ENCODE measurements at regions not wholly inside any gene's neighbourhood (a gene's known extent, or its start where the extent isn't known, plus 50 kb on each side); places are given as distances from the start of the nearest gene placed in this dataset.

GRCh38 chr6:74964871-74965441, 240.9 kb downstream of the COL12A1 start:
- no peak overlapping the region for H3K27ac ChIP-seq
- DNase-seq (ENCODE audit: low spot score): no peak
- ChIA-PET CTCF (interaction anchor here (0.6 to 0.7 kb wide), 2 partner anchors 146 to 768 kb away, joined by 3 read pairs; no protein-coding TSS in a partner anchor), POLR2A (ENCODE audit: low non-redundant PET) (no interaction called here)
- TF ChIP-seq CTCF (conservative IDR thresholded peaks at IDR 0.05; ENCODE audit: low read depth): no peak

DNA sequence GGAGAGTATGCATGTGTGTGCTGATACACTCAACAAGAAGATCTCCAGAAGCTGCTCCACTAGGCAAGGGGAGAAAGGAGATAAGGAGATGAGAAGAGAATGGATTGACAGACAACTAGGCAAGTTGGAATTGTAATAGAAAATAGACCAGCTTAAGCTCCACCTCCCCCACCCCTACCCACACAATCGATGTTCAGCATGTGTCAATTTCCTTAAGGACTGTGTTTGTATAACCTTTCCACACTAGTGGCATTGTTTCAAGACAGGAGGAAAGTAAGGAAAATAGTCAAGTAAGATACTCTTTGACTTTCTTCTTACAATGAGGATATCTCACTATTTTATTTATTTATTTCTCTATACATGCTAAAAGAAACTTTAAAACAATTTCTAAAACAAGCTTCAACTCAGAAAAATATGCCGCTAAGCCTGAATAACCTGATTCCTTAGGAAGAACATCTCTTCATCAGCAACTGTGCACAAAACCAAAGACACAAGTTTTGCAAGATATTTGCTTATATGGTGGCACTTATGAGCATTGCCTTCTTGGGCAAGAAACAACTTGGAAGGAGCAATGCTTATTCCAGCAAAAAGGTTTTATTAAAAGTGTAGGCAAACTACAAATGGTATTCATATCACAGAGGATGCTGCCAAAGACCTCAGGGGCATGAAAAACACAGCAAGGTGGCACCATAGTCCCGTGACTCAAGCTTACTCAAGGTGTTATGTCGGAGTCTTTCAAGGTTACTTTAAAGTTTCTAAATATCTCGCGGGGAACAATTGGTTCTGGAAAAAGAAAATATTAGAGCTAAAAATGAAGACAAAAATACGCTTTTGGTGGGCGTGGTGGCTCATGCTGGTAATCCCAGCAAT, 249.1 kb downstream of the COL12A1 start:
- no peak for DNase-seq (ENCODE audit: low spot score)
- POLR2A ChIA-PET (ENCODE audit: low non-redundant PET): no interaction called here
- H3K27ac ChIP-seq: no peak overlapping the region
- CTCF ChIA-PET: no interaction called here
- no peak for TF ChIP-seq CTCF (conservative IDR thresholded peaks at IDR 0.05; ENCODE audit: low read depth)

- CTCF ChIA-PET: interaction anchor here (0.6 to 0.8 kb wide), 3 partner anchors 18 to 211 kb away, joined by 3 read pairs; no protein-coding TSS in a partner anchor
- H3K27ac ChIP-seq: no peak overlapping the region
- POLR2A ChIA-PET (ENCODE audit: low non-redundant PET): no interaction called here
- no peak for TF ChIP-seq CTCF (conservative IDR thresholded peaks at IDR 0.05; ENCODE audit: low read depth)
- no peak for DNase-seq (ENCODE audit: low spot score)
These were observed 252.1 kb downstream of the COL12A1 start for GRCh38 chr6:74953708-74954107.

DNA sequence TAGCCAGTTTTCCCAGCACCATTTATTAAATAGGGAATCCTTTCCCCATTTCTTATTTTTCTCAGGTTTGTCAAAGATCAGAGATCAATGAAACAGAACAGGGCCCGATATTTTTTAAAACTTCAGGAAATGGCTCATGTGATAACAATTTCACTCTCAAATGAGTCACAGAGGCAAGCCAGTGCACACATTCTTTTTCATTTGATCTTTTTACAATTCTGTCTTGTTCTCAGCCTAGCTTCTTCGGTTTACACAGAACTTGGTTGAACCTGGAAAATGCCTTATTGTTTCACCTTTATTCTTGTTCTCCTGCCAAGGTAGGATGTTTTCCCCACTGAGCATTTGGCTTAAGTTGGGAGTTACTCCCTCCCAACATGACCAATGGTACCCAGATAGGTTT, 258.9 kb downstream of the COL12A1 start:
- TF ChIP-seq CTCF (conservative IDR thresholded peaks at IDR 0.05; ENCODE audit: low read depth): no peak
- ChIA-PET CTCF (no interaction called here), POLR2A (ENCODE audit: low non-redundant PET) (interaction anchor here (0.6 kb wide), 1 partner anchor 1543 kb away, joined by 4 read pairs; no protein-coding TSS in a partner anchor)
- no peak overlapping the region for H3K27ac ChIP-seq
- DNase-seq (ENCODE audit: low spot score): peak; percentile 54

GRCh38 chr6:74942130-74942529, 263.7 kb downstream of the COL12A1 start:
- ChIA-PET POLR2A (ENCODE audit: low non-redundant PET) (no interaction called here), CTCF (interaction anchor here (0.5 to 0.7 kb wide), 2 partner anchors 149 to 222 kb away, joined by 4 read pairs; no protein-coding TSS in a partner anchor)
- DNase-seq (ENCODE audit: low spot score): no peak
- TF ChIP-seq CTCF (conservative IDR thresholded peaks at IDR 0.05; ENCODE audit: low read depth): no peak
- H3K27ac ChIP-seq: no peak overlapping the region

GRCh38 chr6:74941424-74941823, 264.4 kb downstream of the COL12A1 start:
- no peak for DNase-seq (ENCODE audit: low spot score)
- H3K27ac ChIP-seq: no peak overlapping the region
- POLR2A ChIA-PET (ENCODE audit: low non-redundant PET): no interaction called here
- no peak for TF ChIP-seq CTCF (conservative IDR thresholded peaks at IDR 0.05; ENCODE audit: low read depth)
- CTCF ChIA-PET: interaction anchor here (0.7 kb wide), 1 partner anchor 221 kb away, joined by 4 read pairs; no protein-coding TSS in a partner anchor
